HG02763 (cell line): ENCODE measurements at regions not wholly inside any gene's neighbourhood (a gene's known extent, or its start where the extent isn't known, plus 50 kb on each side); places are given as distances from the start of the nearest gene placed in this dataset.

Experiments
- ATAC-seq: cut with Tn5 transposase; IDR thresholded peaks from one replicate; pipeline ENCODE4 v1.9.1; 2021; ENCODE audit warnings: mild to moderate bottlenecking, moderate library complexity; ENCODE audit not compliant: unreplicated experiment

DNA sequence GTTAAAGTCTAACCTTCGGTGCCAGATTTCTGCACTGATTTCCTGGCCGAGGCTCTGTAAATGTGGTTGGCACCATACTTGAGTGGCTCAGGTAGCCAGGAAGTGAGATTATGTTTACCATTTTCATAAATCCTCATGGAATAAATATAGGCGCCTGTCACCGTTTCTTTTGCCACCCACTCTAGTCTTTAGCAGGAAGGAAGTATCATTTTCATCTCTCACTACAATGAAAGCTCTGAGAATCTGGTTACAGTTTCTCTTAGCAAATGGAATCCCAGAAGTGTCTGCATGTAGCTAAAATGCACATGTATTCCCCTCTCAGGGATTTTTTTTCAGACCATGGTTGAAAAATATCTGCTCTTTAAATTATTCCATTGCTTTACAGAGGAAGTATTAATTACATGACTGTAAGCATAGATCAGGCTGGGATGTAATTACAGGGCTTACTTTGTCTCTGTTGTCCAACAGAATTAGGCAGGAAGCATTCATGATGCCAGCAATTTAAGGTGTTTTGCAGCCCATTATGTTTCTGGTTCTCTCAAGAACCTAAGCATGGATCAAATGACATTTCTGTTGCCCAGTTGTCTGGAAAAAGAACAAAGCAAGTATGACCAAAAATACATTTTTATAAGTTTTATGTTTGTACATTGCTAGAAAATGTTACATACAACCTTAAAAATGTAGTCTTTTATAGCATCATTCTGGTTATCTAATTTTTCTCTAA is 221.7 kb upstream of the SPRY2 start:
- no peak for ATAC-seq

DNA sequence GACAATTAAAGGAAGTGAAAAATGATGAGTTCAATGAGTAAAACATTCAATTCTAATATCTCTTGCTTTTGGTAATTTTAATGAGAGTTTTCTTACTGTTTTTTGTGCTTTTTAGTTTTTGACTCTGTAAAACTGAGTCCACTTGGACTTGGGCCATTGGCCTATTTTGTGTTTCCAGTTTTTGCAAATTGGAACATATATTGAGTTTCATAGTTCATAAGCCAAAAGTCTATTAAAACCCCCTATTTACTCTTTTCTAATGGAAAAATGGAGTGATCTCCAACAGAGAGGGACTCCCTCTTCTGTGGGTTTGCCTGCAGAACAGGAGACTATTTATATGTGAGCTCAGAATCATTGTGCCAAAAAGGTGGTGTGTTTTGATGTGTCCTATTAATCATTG is 219.7 kb upstream of the SPRY2 start:
- no peak for ATAC-seq

DNA sequence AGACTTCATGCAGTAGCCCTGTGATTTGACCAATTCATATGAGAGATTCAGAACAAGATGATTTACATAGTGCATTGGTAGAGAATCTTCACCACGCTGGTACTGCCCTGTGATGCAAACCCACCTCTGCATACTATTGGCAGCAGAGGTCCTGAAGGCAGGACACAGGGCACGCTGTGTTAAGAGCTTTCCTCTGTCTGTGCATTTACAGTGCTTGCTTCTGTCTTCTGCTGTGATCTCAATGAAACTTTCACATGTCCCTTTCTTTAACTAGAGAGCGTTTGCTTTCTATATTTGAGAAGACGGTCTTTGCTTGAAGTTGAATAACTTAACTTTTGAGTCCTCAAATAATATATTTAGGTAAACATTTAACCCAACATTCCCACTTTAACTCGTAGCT is 219.0 kb upstream of the SPRY2 start:
- ATAC-seq, result no peak

DNA sequence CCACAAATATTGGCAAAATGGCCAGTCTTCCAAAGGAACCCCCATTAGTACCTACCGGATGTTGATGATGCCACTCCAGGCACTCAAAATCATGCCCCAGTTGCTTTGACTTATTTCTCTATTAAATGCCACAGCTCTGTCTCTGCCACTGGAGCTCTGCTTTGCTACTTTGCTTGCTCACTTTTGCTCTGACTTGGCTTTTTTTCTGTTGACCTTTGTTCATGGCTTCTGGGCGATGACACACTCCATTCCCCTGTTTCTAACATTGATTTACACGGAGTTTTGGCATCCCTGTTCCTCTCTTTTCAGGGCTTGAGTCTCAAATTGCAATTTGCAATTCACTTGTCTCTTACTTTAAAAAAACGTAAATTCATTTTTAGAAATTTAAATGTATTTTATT is 217.1 kb upstream of the SPRY2 start:
- no peak for ATAC-seq

DNA sequence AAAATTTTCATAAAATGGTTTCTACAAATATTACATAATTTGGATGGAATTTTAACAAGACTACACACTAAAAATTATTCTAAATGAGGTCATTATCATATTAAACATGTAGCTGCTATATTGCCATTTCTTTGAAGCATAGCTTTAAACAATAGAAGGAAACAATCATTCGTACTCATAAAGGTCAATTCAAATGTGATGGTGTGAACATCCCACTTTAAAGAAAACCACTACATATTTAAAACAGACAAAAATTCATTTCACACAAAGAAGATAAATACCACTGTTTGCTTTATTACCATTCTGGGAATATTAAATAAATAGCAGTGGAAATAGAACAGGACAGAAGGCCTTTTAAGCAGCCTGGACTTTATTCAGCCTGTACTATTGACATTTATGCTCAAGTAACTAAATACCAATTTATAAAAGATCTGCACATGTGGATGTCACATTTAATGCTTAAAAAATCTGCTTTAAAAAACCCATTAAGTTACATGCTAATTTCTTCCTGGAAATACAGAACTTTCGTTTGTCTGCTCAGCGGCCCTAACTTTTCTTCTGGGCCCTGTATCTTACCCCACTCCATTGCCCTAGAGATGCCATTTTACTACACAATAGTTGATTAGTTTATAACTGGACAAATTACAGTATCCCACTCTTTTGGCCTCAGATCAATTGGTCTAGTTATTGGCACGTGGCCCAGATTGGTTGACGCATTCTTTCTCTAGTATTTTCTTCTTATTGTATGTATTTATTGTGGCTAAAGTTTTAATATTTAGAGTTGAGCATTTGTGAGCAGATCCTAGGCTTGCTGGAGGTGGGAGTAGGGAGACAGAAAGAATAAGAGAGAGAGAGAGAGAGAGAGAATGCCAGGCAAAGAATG is 215.1 kb upstream of the SPRY2 start:
- ATAC-seq, result no peak

DNA sequence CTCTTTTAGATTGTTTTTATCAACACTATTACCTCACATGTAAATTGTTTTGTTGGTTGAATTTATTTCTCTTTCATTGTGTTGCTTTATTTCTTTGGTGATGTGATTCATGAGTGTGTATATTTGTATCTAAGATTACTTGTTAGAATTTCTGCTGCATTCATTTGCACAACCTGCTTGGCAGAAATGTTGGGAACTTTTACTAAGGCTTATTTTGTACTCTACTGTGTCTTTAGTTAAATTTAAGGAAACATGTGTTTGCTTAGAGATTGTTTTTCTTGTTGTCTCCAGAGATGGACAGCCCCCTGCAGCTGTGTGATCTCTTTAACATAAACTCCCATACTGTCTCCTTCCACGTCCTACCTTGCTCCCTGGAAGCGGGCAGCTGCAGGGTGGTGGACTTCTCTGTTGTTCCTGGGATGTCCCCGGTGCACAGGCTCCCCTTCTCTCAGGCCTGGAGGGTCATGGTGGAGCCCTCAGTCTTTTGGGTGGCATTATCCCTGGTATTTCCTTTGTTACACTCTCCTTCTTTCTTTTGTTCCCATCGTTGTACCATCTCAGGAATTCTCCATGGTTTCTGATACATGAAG is 212.0 kb upstream of the SPRY2 start:
- no peak for ATAC-seq

DNA sequence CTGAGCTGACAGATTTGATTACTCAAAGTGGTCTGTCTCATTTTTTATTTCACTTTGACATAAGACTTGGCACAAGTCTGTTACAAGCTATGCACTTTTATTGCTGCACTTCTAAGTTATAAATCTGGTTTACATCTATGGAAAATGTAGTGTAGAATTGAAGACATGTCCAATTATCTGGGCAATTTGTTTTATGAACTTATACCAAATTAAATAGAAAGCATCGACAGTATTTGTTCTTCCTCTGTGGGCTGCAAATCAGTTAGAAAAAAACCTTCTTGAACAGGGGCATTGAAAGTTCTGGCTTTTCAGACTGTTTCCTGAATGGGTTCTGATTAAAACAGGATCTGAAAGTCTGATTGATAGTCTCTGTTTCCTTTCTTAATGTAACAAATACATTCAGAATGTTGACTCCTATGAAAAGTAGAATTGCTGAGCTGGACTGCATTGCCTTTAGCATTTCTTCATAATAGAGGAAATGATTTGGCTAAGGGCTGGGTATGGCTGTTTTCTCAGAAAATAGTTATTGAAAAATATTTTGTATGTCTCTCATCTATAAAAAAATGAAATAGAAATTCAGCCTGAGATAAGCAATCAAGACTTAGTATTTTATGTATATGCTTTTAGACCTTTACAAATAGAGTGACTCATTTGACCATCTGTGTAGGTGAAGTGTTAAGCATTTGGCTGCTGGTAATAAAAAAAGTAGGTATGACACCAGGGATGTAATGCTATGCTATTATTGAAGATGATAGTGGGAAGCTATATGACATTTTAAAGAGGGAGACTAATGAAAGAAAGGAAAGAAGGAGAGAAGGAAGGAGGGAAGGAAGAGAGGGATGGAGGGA is 210.9 kb upstream of the SPRY2 start:
- no peak for ATAC-seq

DNA sequence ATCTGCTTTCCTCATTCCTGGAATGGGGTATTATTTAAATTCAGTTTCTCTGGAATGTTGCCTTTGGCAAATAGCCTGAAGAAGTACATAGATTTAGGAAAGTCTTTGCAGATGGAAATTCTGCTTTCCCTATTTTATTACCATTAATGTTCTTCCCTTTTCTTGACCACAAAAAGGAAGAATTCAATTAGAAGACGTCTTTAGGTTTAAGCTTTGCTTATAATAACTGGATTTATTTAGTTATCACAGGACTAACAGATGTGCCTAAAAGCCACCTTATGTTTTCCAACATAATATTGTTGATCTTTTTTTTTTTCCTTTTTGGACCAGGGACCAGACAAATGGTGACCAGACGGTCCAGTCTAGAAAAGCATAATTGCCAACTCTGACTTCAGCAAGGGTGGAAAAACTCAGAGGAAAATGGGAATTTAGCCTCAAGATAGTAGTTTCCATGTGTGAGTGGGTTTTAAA is 210.1 kb upstream of the SPRY2 start:
- ATAC-seq, result no peak

DNA sequence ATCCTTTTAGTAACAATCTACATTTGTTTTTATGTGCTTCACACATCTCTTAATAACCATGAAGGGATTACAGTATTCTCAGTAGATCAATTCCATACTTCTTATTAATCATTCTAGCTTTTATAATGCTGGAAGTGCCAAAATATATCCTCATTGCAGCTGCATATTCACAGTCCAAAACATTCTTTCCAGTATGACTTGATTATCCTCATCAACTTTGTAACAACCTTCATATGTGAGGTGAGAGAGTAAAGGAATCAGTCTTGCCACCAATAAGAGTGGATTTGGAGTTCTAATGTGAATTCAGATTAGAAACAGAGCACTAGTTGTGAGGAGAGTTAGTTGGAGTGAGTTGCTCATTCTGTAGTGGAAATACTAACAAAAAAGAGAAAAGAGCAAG is 208.0 kb upstream of the SPRY2 start:
- no peak for ATAC-seq

DNA sequence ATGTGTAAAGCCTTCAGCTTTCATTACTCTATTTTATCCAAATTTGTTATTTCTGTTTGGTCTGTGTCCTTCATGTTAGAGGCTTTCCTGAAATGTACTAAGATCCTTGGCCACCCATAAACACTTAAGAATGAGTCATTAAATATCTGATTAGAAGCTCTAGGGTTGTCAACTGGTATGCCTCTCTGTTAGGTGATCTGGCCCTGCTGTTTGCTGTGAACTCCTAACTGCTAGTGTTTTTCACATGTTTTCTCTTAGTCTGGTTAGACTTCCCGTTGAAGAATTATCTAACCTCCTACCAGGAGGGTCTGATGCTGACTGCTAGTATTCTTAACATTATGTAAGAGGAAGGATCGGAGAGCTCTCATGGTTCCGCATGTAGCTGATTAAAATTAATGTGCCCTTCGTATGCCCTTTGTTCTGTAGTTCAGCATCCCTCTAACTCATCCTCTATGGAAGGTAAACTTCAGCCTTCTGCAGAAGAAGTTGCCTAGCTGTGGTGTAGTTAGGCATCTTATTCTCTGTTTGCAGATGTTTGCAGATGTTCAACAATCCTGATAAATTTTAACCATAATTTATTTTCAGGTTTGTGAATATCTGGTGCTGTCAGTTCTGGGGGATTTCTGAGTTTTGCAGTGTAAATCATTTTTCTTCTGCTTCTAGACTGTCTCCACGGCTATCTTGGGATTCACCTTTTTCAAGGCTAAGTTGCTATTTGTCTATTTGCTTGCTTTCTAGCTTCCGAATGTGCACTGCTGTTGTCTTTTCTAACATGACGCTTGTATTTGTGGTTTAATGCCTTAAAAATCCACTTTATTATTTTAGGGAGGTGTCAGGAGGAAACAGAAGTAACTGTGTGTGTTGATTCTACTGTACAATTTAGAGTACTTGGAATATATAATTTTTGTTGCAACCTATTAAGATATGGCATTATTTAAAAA is 207.2 kb upstream of the SPRY2 start:
- ATAC-seq, result no peak

DNA sequence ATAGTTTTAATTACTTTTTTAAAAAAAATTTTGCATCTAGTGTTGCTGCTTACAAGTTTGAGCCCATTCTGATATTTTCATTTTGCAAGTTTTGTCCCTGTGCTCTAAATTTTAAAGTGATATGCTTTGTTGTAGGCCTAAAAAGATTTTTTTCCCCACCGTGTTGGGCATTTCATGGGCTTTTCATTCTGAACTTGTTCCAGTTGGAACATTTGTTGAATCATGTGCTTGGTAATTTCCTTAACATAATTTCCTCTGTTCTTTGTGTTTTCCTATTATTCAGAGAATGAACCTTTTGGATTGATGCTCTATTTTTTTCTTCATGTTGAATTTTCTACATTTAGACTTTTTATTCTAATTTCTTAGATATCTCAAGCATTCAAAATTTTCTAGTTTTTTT is 206.4 kb upstream of the SPRY2 start:
- ATAC-seq, result no peak

DNA sequence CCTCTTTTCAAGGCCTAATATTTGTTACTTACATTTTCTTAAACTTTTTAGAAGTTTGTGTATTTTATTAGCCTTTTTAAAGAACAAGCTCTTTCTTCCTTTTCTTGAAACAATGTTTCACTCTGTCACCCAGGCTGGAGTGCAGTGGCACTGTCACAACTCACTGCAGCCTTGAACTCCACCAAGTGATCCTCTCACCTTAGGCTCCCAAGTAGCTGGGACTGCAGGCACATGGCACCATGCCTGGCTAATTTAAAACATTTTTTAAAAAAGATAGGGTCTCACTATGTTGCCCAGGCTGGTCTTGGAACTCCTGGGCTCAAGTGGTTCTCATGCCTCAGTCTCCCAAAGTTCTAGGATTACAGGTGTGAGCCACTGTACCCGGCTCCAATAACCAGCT is 192.2 kb upstream of the SPRY2 start:
- no peak for ATAC-seq

DNA sequence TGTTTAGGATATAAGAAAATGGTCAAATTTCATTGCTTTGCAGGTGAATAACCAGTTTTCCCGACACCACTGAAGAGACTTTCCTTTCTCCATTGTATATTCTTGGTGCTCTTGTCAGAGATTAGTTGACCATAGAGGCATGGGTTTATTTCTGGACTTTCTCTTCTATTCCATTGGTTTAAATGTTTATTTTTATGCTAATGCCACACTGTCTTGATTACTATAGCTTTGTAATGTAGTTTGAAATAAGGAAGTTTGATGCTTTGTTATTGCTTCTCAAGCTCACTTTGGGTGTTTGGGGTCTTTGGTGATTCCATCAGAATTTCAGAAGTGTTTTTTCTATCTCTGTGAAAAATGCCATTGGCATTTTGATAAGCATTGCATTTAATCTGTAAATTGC is 190.0 kb upstream of the SPRY2 start:
- no peak for ATAC-seq

DNA sequence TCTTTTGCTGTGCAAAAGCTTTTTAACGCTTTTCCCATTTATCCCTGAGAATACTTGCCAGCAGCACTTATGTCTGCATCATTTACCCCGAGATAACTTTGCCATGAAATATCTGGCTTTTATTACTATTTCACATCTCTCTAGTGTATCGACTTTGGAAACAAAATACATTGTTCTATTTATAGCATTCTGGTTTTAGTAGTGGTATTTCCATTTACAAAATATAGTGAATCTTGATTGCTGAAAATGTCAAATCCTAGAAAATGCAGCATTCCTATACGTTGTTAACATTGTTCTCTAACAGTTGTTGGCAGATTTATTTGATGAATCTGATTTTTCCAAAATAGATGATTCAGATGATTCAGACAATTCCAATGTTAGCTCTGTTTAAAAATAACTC is 189.3 kb upstream of the SPRY2 start:
- ATAC-seq, result no peak

DNA sequence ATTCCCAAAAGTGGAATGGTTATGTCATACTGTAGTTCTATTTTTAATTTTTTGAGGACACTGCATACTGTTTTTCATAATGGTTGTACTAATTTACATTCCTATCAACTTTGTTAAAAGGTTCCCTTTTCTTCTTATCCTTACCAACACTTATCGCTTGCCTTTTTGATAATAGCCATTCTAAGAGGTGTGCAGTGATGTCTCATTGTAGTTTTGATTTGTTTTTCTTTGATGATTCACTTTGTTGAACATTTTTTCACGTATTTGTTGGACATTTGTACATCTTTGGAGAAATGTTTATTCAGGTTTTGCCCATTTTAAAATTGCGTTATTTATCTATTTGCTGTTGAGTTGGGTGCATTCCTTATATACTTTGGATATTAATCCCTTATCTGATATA is 188.8 kb upstream of the SPRY2 start:
- no peak for ATAC-seq

DNA sequence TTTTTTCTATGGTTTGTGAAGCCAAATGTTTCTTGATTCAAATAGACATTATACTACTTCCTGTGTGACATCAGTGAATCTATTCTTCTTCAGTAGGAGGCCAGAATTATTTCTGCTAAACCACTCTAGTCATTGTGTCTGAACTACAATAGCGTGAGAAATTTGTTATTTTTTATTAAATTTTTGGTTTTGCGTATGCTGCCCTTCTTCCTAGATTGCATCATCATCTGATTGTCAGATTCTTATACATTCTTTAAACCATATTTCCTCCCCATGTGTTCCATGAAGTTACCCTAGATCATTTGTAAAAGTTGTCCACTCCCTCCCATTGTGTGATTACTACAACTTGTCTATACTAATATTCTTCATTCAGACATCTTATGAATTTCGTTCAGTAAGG is 187.8 kb upstream of the SPRY2 start:
- ATAC-seq, result no peak

DNA sequence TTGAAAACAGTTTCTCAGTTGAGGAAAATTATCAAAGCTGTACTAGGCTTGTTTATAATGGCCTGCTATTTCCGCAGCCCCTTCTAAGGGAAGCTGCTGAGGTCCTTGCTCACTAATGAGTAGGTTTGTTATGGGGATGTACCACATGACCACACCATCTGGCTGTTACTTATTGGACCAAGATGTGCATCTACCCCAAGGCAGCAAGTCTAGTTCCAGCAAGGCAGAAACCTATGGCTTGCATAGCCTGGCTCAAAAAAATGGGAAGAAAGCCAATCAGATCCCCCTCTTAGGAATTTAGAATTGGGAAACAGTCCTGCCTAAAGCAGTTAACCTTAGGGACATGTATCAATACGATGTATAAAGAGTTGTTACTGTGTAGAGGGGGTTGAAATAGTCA is 186.5 kb upstream of the SPRY2 start:
- no peak for ATAC-seq

DNA sequence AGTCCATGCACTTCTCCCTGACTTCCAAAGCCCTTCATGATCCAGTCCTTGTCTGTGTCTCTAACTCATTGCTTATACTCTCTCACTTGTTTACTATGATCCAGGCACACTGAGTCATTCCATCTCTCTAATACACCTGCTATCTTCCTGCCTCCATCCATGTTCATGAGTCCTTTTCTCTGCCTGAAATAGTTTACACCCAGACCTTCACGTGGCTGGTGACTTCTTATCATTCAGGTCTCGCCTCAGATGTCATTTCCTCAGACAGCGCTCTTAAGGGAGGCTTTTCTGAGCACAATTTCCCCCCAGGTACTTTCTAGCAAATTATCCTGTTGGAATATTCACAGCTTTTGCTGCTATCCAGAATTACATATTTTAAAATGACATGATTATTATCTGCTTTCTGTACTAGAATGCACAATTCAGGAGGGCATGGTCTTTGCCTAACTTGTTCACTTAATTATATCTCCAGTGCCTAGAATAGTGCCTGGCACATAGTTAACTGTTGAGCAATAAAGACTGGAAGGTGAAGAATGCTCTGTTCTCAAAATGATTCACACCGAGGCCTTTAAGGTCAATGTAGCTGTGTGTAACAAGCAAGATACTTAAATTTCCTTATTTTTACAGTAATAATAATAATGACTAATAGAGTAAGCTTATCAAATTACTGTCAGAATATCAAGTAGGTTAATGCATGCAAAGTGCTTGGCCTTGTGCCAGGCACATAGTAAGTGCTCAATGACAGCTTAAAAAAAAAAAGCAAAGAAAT is 183.7 kb upstream of the SPRY2 start:
- no peak for ATAC-seq

DNA sequence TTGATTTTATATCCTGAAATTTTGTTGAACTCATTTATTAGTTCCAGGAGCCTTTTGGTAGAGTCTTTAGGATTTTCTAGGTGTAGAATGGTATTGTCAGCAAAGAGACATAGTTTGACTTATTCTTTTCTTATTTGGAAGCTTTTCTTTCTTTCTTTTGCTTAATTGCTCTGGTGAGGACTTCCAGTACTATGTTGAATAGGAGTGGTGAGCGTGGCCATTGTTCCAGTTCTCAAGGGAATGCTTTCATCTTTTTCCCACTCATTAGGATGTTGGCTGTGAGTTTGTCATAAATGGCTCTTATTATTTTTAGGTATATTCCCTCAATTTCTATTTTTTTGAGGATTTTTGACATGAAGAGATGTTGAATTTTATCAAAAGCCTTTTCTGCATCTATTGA is 182.2 kb upstream of the SPRY2 start:
- ATAC-seq, result no peak
